ENCODE measurements at regions not wholly inside any gene's neighbourhood (a gene's known extent, or its start where the extent isn't known, plus 50 kb on each side); places are given as distances from the start of the nearest gene placed in this dataset.
A peak's percentile ranks its signal among the peaks of the same experiment; 100 is the strongest.

- Histone ChIP-seq H3K36me3 (no peaks in the 10 kb centered on the region), H3K27me3 (replicated peaks; ENCODE audit: insufficient read depth) (no peaks in the 10 kb centered on the region), H3K4me1 (ENCODE audit: control insufficient read depth in 1 of 2, low read depth in 2 of 2) (no peaks in the 10 kb centered on the region), H3K4me3 (no peak overlapping the region), H3K9me3 (no peaks in the 10 kb centered on the region), H3K27ac (no peak overlapping the region)
- DNase-seq (ENCODE audit: low spot score), result no peak
- TF ChIP-seq, protein P1, sequence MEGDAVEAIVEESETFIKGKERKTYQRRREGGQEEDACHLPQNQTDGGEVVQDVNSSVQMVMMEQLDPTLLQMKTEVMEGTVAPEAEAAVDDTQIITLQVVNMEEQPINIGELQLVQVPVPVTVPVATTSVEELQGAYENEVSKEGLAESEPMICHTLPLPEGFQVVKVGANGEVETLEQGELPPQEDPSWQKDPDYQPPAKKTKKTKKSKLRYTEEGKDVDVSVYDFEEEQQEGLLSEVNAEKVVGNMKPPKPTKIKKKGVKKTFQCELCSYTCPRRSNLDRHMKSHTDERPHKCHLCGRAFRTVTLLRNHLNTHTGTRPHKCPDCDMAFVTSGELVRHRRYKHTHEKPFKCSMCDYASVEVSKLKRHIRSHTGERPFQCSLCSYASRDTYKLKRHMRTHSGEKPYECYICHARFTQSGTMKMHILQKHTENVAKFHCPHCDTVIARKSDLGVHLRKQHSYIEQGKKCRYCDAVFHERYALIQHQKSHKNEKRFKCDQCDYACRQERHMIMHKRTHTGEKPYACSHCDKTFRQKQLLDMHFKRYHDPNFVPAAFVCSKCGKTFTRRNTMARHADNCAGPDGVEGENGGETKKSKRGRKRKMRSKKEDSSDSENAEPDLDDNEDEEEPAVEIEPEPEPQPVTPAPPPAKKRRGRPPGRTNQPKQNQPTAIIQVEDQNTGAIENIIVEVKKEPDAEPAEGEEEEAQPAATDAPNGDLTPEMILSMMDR (IDR thresholded peaks at IDR 0.05), result no peak
- no peak for ATAC-seq (ENCODE audit: insufficient number of reproducible peaks, low FRiP score, low read depth)
These were observed 540.3 kb downstream of the TLL1 start for GRCh38 chr4:166413356-166413755.

DNA sequence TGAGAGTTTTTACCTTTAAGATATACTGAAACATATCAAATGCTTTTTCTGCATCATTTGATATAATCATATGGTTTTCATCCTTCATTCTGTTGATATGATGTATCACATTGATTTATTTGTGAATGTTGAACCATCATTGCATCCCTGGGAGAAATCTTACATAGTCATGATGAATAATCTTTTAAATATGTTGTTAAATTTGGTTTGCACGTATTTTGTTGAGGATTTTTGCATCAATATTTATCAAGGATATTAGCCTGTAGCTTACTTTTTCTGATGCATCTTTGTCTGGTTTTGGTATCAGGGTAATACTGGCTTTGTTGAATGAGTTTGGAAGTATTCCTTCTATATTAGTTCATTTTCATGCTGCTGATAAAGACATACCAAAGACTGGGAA is 541.4 kb downstream of the TLL1 start:
- DNase-seq (ENCODE audit: low spot score) (no peak), ATAC-seq (ENCODE audit: insufficient number of reproducible peaks, low FRiP score, low read depth) (no peak)
- Histone ChIP-seq H3K27ac (no peak overlapping the region), H3K27me3 (replicated peaks; ENCODE audit: insufficient read depth) (no peaks in the 10 kb centered on the region), H3K9me3 (no peaks in the 10 kb centered on the region), H3K4me1 (ENCODE audit: control insufficient read depth in 1 of 2, low read depth in 2 of 2) (no peaks in the 10 kb centered on the region), H3K4me3 (no peak overlapping the region), H3K36me3 (no peaks in the 10 kb centered on the region)
- TF ChIP-seq, protein P1 (IDR thresholded peaks at IDR 0.05), result no peak

GRCh38 chr4:166415749-166416148 is 542.7 kb downstream of the TLL1 start:
- H3K27me3 ChIP-seq (replicated peaks; ENCODE audit: insufficient read depth), result no peaks in the 10 kb centered on the region
- ATAC-seq (ENCODE audit: insufficient number of reproducible peaks, low FRiP score, low read depth) (no peak), DNase-seq (ENCODE audit: low spot score) (no peak)
- TF ChIP-seq, protein P1 (IDR thresholded peaks at IDR 0.05), result no peak
- no peaks in the 10 kb centered on the region for H3K36me3 ChIP-seq
- peaks cover 0 to 9% of the 10 kb centered on the region in 2 donors for H3K4me1 ChIP-seq (ENCODE audit: control insufficient read depth in 1 of 2, low read depth in 2 of 2)
- no peak overlapping the region for H3K27ac ChIP-seq
- H3K9me3 ChIP-seq, result no peaks in the 10 kb centered on the region
- no peak overlapping the region for H3K4me3 ChIP-seq

GRCh38 chr4:166421556-166422156 is 548.6 kb downstream of the TLL1 start:
- ATAC-seq (ENCODE audit: insufficient number of reproducible peaks, low FRiP score, low read depth), result no peak
- Histone ChIP-seq H3K4me3 (no peak overlapping the region), H3K27me3 (replicated peaks; ENCODE audit: insufficient read depth) (no peaks in the 10 kb centered on the region), H3K36me3 (no peaks in the 10 kb centered on the region), H3K27ac (peak overlapping the region; percentile 54 to 58), H3K9me3 (no peaks in the 10 kb centered on the region), H3K4me1 (ENCODE audit: control insufficient read depth in 1 of 2, low read depth in 2 of 2) (peaks cover 9 to 39% of the 10 kb centered on the region in 2 donors)
- TF ChIP-seq, protein P1 (IDR thresholded peaks at IDR 0.05), result no peak
- no peak for DNase-seq (ENCODE audit: low spot score)

DNA sequence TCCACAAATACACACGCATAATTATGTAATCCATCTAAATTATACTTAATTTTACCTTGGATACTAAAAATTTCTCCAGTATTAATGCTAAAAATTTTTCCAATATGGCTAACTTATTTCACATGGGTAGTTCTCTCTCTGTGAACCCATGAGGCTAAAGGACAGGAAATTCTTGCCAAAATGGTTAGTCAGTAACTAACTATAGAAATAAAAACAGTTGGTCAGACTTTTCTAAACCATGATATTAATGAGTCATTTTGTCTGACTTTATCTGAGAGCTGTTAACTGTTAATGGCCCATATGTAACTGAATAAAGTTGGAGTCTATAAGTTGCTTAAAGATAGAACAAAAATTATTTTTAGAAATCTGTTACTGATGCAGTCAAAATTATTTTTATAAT is 549.4 kb downstream of the TLL1 start:
- Histone ChIP-seq H3K36me3 (no peaks in the 10 kb centered on the region), H3K27me3 (replicated peaks; ENCODE audit: insufficient read depth) (no peaks in the 10 kb centered on the region), H3K4me1 (ENCODE audit: control insufficient read depth in 1 of 2, low read depth in 2 of 2) (peaks cover 9 to 39% of the 10 kb centered on the region in 2 donors), H3K9me3 (no peaks in the 10 kb centered on the region), H3K27ac (peak overlapping the region in 1 of 2 donors; percentile 58), H3K4me3 (no peak overlapping the region)
- no peak for DNase-seq (ENCODE audit: low spot score)
- TF ChIP-seq, protein P1 (IDR thresholded peaks at IDR 0.05), result no peak
- peak; percentile 96 for ATAC-seq (ENCODE audit: insufficient number of reproducible peaks, low FRiP score, low read depth)
